HepG2 (cell line): ENCODE measurements at regions not wholly inside any gene's neighbourhood (a gene's known extent, or its start where the extent isn't known, plus 50 kb on each side); places are given as distances from the start of the nearest gene placed in this dataset.

Experiments
- ATAC-seq: fragments of 200-7000 bp; cut with Tn5 transposase; 3 replicates; pipeline ENCODE4 v1.9.1; 2020; ENCODE audit warnings: mild to moderate bottlenecking, moderate library complexity
- BruUV-seq: library from RNA; stranded (reverse); fragments of 400-500 nt; replicated peaks from 2 replicates; lab custom pipeline; 2021; lab: Mats Ljungman, UMichigan
- CTCF ChIA-PET: fragments of 300-600 bp; formaldehyde crosslinking; extraction: SDS; loops from one replicate; lab custom pipeline; 2021; ENCODE audit warnings: low total read pairs, inconsistent platforms, low intra/inter-chr PET ratio; lab: Yijun Ruan, JAX
- POLR2A ChIA-PET: fragments of 350-600 bp; sonication (Branson Sonifier 250); formaldehyde crosslinking; loops from one replicate; lab custom pipeline; 2020; ENCODE audit warnings: antibody characterized with exemption, inconsistent platforms; lab: Yijun Ruan, JAX
- DNase-seq: peaks from one replicate; pipeline ENCODE4 v3.0.0-alpha.2; 2015; ENCODE audit warnings: low spot score
- FAIRE-seq: peaks from 3 replicates; lab custom pipeline; 2011; peaks lifted over from hg19 to GRCh38; lab: Jason Lieb, UNC
- H2AFZ ChIP-seq: one replicate; pipeline ENCODE4 v1.6.1; 2011; ENCODE audit warnings: low read length, inconsistent platforms
- H3K27ac ChIP-seq: fragments of 300-600 bp; 3 replicates; pipeline ENCODE4 v1.8.0; 2011; ENCODE audit warnings: mixed run types, mild to moderate bottlenecking, mixed read lengths, low read length, inconsistent platforms; ENCODE audit not compliant: insufficient read depth; ENCODE audit errors: extremely low read length
- H3K27me3 ChIP-seq, 2 experiments: fragments of 200-600 bp in 1 of 2; 2 replicates in 1 of 2; 3 replicates in 1 of 2; pipeline versions ENCODE4 v1.6.0 to v1.8.0; 2011; ENCODE audit warnings: low read length in 2 of 2, mild to moderate bottlenecking in 2 of 2, moderate library complexity in 2 of 2, inconsistent platforms in 1 of 2; ENCODE audit not compliant: insufficient read depth in 2 of 2, control insufficient read depth in 1 of 2
- H3K36me3 ChIP-seq, 2 experiments: fragments of 200-600 bp in 1 of 2; replicated peaks in 1 of 2; 2 replicates in 1 of 2; 3 replicates in 1 of 2; pipeline versions ENCODE4 v1.5.1 to v1.8.0; 2011; ENCODE audit warnings: low read length in 2 of 2, inconsistent platforms in 1 of 2; ENCODE audit not compliant: insufficient read depth in 2 of 2, control insufficient read depth in 1 of 2
- H3K4me1 ChIP-seq: 2 replicates; pipeline ENCODE4 v1.5.1; 2012; ENCODE audit warnings: low read length, inconsistent platforms; ENCODE audit not compliant: insufficient read depth
- H3K4me2 ChIP-seq: 2 replicates; pipeline ENCODE4 v1.6.0; 2011; ENCODE audit warnings: low read depth, low read length, inconsistent platforms
- H3K4me3 ChIP-seq, 3 experiments: fragments of 200-600 bp in 1 of 3; sonication (generic), shearing (Covaris generic) in 1 of 3; replicated peaks in 1 of 3; 2 replicates each; pipeline ENCODE4 v1.5.1; 2011 to 2016; ENCODE audit warnings: low read length in 3 of 3, inconsistent platforms in 2 of 3, low read depth in 2 of 3, mild to moderate bottlenecking in 2 of 3, control low read depth in 1 of 3, mixed read lengths in 1 of 3; ENCODE audit not compliant: insufficient read depth in 1 of 3
- H3K79me2 ChIP-seq: one replicate; pipeline ENCODE4 v1.6.1; 2011; ENCODE audit warnings: low read length, inconsistent platforms; ENCODE audit not compliant: insufficient read depth
- H3K9ac ChIP-seq: 2 replicates; pipeline ENCODE4 v1.6.0; 2011; ENCODE audit warnings: mild to moderate bottlenecking, low read depth, low read length, inconsistent platforms; ENCODE audit not compliant: insufficient read depth
- H3K9me3 ChIP-seq: 2 replicates; pipeline ENCODE4 v1.5.1; 2012; ENCODE audit warnings: mild to moderate bottlenecking, low read length
- H4K20me1 ChIP-seq: 2 replicates; pipeline ENCODE4 v1.6.0; 2011; ENCODE audit warnings: inconsistent platforms, mild to moderate bottlenecking, low read length, moderate library complexity; ENCODE audit not compliant: insufficient read depth
- FOXA3 ChIP-seq: IDR thresholded peaks from 2 replicates; pipeline ENCODE4 v1.6.1; 2016; ENCODE audit warnings: missing genetic modification reagents, missing compliant biosample characterization
- MAZ ChIP-seq, 2 experiments: sonication (generic) in 1 of 2; formaldehyde crosslinking in 1 of 2; IDR thresholded peaks; 2 replicates each; pipeline versions ENCODE4 v1.5.0 to v1.6.1; 2012 to 2020; ENCODE audit warnings: low read depth in 2 of 2, mild to moderate bottlenecking in 2 of 2, borderline replicate concordance in 1 of 2, improper control_type of control experiment in 1 of 2, low read length in 1 of 2, missing genetic modification reagents in 1 of 2, moderate library complexity in 1 of 2
- MYNN ChIP-seq: sonication (generic); formaldehyde crosslinking; IDR thresholded peaks from 2 replicates; pipeline ENCODE4 v1.4.0; 2020; ENCODE audit warnings: mild to moderate bottlenecking, low read depth, missing genetic modification reagents
- NR2F6 ChIP-seq, 2 experiments: IDR thresholded peaks; 2 replicates each; pipeline ENCODE4 v1.6.1; 2016; ENCODE audit warnings: antibody characterized with exemption in 1 of 2, mild to moderate bottlenecking in 1 of 2
- NR3C1 ChIP-seq: sonication (generic); formaldehyde crosslinking; IDR thresholded peaks from 2 replicates; pipeline ENCODE4 v1.4.0; 2020; ENCODE audit warnings: missing genetic modification reagents
- ZFP62 ChIP-seq: sonication (generic); formaldehyde crosslinking; IDR thresholded peaks from 2 replicates; pipeline ENCODE4 v1.4.0; 2020; ENCODE audit warnings: missing genetic modification reagents
- ZNF136 ChIP-seq: sonication (generic); formaldehyde crosslinking; IDR thresholded peaks from 2 replicates; pipeline ENCODE4 v1.8.1; 2022; ENCODE audit warnings: low read depth, mild to moderate bottlenecking, moderate library complexity, missing genetic modification reagents
- ZNF432 ChIP-seq: sonication (generic); formaldehyde crosslinking; IDR thresholded peaks from 2 replicates; pipeline ENCODE4 v1.5.0; 2020; ENCODE audit warnings: missing genetic modification reagents, mild to moderate bottlenecking, borderline replicate concordance
- WGBS: methylation state at CpG from one replicate; pipeline ENCODE4 v1.1.6; 2017; ENCODE audit warnings: low lambda C conversion rate; 5-methylcytosine and 5-hydroxymethylcytosine counted together
- in situ Hi-C: cut with HindIII; loops from 2 replicates; pipeline ENCODE4 v1.10.0; 2017; ENCODE audit warnings: low pct_unique_long_range_greater_than_20kb; ENCODE audit not compliant: extremely low pct_ligation_motif_present
- intact Hi-C: fragments of 100-400 bp; cut with micrococcal nuclease; formaldehyde crosslinking; loops from one replicate; pipeline ENCODE4 v1.10.0; 2022; ENCODE audit not compliant: unreplicated experiment
- TF ChIP-seq, protein P1 (sequence below), 2 experiments: fragments of 450-650 bp in 1 of 2; sonication (generic) in 1 of 2; formaldehyde crosslinking; IDR thresholded peaks; 2 replicates each; pipeline versions ENCODE4 v1.5.0 to v1.8.0; 2020 to 2022; ENCODE audit warnings: mild to moderate bottlenecking in 1 of 2, missing genetic modification reagents in 1 of 2
- TF ChIP-seq, protein P2 (sequence below): sonication (generic); formaldehyde crosslinking; IDR thresholded peaks from 2 replicates; pipeline ENCODE4 v1.4.0; 2020; ENCODE audit warnings: mild to moderate bottlenecking, low read depth, missing genetic modification reagents

DNA sequence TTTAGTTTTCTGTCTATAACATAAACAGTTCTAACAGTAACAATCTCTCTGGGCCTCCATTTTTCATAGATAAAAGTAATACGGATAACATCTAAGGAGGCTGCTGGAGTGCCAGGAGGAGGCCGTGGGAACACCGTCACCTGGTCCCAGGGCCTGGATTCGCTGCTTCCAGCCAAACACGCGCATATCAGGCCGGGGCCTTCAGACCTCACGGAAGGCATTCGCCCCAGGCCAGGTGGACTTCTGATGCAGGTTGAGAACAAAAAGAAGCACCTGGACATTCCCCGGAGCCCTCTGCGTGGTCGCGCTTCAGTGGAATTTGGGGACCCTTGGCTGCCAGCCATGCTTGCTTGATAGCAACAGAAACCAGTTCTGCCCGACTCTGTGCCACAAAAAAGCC, 113.1 kb upstream of the GUCA2B start (continued):
- no peak for TF ChIP-seq NR3C1
- TF ChIP-seq ZNF136 = no peak
- no peak for TF ChIP-seq ZNF432 (CRISPR knock-in tag)
- no peak for TF ChIP-seq MYNN (CRISPR knock-in tag)
- no peak for TF ChIP-seq MAZ (IDR thresholded peaks at IDR 0.05; ENCODE audit: borderline replicate concordance, low read depth, low read length)
- no peak for TF ChIP-seq MAZ (CRISPR knock-in tag; IDR thresholded peaks at IDR 0.05; ENCODE audit: low read depth)
- TF ChIP-seq, all 625 proteins: peak for 0

DNA sequence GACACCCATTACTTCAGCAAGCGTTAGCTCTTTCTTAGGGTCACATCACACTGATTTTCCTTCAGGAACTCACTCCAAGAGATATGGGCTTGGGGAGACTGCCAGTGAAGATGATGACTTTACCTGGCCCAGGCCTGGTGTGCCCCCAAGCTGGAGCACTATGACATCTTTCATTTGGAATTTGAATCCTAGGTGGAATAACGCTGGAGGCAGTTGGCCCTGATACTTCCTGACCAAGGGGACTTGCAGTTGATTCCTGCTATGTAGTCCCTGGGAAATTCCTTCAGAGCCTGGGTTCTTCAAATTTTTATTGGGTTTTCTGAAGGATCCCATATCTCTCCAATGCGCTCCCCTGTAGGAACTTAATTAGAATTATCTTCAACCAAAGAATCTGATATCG, 114.9 kb upstream of the GUCA2B start:
- Histone ChIP-seq H3K4me1 (peaks cover 12% of the 10 kb centered on the region), H3K9ac (no peak overlapping the region), H3K27me3 (peaks cover 2 to 26% of the 10 kb centered on the region in 2 experiments; a peak in 4 of 5 replicates), H3K79me2 (no peaks in the 10 kb centered on the region), H2AFZ (no peak overlapping the region), H3K4me3 (no peak overlapping the region), H4K20me1 (no peaks in the 10 kb centered on the region), H3K4me2 (no peak overlapping the region), H3K36me3 (no peaks in the 10 kb centered on the region), H3K27ac (no peak overlapping the region), H3K9me3 (no peaks in the 10 kb centered on the region)
- DNase-seq = no peak
- TF ChIP-seq FOXA3 (no peak), ZFP62 (CRISPR knock-in tag) (no peak), NR2F6 (IDR thresholded peaks at IDR 0.05) (no peak), NR2F6 (CRISPR knock-in tag; IDR thresholded peaks at IDR 0.05) (no peak)
- TF ChIP-seq, protein P1, sequence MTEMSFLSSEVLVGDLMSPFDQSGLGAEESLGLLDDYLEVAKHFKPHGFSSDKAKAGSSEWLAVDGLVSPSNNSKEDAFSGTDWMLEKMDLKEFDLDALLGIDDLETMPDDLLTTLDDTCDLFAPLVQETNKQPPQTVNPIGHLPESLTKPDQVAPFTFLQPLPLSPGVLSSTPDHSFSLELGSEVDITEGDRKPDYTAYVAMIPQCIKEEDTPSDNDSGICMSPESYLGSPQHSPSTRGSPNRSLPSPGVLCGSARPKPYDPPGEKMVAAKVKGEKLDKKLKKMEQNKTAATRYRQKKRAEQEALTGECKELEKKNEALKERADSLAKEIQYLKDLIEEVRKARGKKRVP (CRISPR knock-in tag; IDR thresholded peaks at IDR 0.05) = no peak
- TF ChIP-seq, protein P2, sequence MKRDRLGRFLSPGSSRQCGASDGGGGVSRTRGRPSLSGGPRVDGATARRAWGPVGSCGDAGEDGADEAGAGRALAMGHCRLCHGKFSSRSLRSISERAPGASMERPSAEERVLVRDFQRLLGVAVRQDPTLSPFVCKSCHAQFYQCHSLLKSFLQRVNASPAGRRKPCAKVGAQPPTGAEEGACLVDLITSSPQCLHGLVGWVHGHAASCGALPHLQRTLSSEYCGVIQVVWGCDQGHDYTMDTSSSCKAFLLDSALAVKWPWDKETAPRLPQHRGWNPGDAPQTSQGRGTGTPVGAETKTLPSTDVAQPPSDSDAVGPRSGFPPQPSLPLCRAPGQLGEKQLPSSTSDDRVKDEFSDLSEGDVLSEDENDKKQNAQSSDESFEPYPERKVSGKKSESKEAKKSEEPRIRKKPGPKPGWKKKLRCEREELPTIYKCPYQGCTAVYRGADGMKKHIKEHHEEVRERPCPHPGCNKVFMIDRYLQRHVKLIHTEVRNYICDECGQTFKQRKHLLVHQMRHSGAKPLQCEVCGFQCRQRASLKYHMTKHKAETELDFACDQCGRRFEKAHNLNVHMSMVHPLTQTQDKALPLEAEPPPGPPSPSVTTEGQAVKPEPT (CRISPR knock-in tag) = no peak
- CTCF ChIA-PET = no interaction called here
- BruUV-seq = no TSS peak
- in situ Hi-C loops = no loop called here
- intact Hi-C loops = no loop called here
- no peak for FAIRE-seq
- POLR2A ChIA-PET = no interaction called here
- no peak for ATAC-seq
- 16% methylated on average over 4 of the region's 4 CpGs for WGBS
